Muscle layer of colon (tissue), 2 donors: ENCODE measurements at regions not wholly inside any gene's neighbourhood (a gene's known extent, or its start where the extent isn't known, plus 50 kb on each side); places are given as distances from the start of the nearest gene placed in this dataset.

Experiments
- H3K27ac ChIP-seq: one replicate; pipeline ENCODE4 v1.7.0; 2013; ENCODE audit warnings: low read depth, mild to moderate bottlenecking, low read length, moderate library complexity
- H3K27me3 ChIP-seq, 2 donors: one replicate each; pipeline ENCODE4 v1.7.0; 2013; ENCODE audit warnings: low read length in 2 of 2, mild to moderate bottlenecking in 2 of 2; ENCODE audit not compliant: insufficient read depth in 2 of 2, control insufficient read depth in 1 of 2
- H3K36me3 ChIP-seq: one replicate; pipeline ENCODE4 v1.7.0; 2013; ENCODE audit warnings: mild to moderate bottlenecking, low read length; ENCODE audit not compliant: insufficient read depth
- H3K4me1 ChIP-seq: one replicate; pipeline ENCODE4 v1.7.0; 2013; ENCODE audit warnings: mild to moderate bottlenecking, low read length; ENCODE audit not compliant: insufficient read depth
- H3K4me3 ChIP-seq, 2 donors: one replicate each; pipeline ENCODE4 v1.7.0; 2013; ENCODE audit warnings: low read length in 2 of 2, low read depth in 1 of 2, mild to moderate bottlenecking in 1 of 2, moderate library complexity in 1 of 2
- H3K9ac ChIP-seq: one replicate; pipeline ENCODE4 v1.7.0; 2013; ENCODE audit warnings: low read length
- H3K9me3 ChIP-seq: one replicate; pipeline ENCODE4 v1.7.0; 2013; ENCODE audit warnings: mild to moderate bottlenecking, low read length
- donor health status: abdominal sarcoma.
- donor health status: Adenocarcinoma of cecum.

DNA sequence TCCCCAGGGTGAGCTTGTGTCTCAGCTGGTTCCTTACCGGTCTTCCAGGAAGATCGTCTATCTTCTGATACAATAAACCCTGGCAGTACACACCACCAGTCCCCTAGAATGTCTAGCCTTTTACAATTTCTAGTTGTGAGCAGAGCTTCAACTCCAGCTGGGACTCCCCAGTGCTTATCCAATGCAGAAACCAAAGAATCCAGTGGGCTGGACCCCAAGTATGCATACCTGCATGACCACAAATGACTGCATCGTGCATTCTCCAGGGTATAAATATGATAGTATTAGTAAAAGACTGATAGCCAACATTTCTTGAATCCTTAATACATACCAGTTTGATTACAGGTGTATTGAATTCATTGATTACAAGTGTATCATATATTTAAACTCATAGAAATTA lies 176.0 kb downstream of the SATB1 start:
- Histone ChIP-seq H3K27me3 (no peaks in the 10 kb centered on the region), H3K27ac (no peak overlapping the region), H3K9ac (no peak overlapping the region), H3K4me1 (no peaks in the 10 kb centered on the region), H3K4me3 (no peak overlapping the region), H3K36me3 (no peaks in the 10 kb centered on the region), H3K9me3 (no peaks in the 10 kb centered on the region)

DNA sequence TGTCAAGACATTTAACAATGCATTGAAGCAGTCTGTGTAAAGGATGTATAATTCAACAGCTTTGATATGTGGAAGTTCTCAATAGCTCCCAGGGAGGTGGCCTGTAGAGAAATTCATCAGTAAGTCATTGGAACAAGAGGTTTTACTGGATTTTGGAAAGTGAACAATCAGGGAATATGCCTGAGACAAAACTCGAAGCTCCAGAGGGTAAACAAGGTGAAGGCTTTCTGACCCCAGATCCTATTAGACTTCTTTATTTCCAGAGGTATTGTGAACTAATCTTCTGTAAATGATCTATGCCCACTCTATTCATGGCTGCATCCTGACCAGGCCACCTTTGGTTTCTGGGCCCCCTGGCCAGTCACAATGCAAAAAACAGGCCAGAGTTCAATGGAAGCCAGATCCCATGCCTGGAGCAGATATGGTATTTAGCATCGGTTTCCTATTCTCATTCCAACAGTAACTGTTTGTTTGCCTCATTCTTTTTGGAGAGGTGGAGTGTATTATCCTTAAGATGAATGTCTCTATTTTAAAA lies 177.3 kb downstream of the SATB1 start:
- Histone ChIP-seq H3K27ac (no peak overlapping the region), H3K36me3 (no peaks in the 10 kb centered on the region), H3K9me3 (no peaks in the 10 kb centered on the region), H3K4me1 (no peaks in the 10 kb centered on the region), H3K27me3 (no peaks in the 10 kb centered on the region), H3K9ac (no peak overlapping the region), H3K4me3 (no peak overlapping the region)

DNA sequence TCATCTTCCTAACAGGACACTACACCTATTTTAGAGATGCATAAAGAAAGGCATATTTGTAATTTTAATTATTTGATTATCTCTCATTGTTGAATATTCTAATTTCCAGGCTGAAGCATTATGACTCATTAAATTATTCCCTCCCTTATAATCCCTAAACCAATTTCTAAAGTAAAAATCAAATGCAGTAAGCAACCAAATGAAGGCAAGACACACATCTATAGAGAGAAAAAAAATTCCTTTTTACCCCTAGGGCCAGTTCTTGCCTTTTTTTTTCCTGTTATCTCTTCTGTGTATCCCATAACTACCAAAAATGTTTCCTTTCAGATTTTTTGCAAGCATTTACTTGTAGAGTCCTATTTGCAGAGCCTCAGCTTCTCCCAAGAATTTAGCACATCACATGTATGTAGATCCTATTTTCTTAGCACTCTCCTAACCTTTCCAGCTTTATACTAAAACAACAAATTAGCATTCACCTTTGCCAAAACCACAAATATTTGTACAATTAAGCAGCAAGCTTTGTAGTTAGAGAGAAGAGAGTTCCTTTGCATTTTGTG lies 177.9 kb downstream of the SATB1 start:
- no peak overlapping the region for H3K4me3 ChIP-seq
- H3K36me3 ChIP-seq = no peaks in the 10 kb centered on the region
- H3K27me3 ChIP-seq = no peaks in the 10 kb centered on the region
- no peak overlapping the region for H3K9ac ChIP-seq
- H3K9me3 ChIP-seq = no peaks in the 10 kb centered on the region
- no peak overlapping the region for H3K27ac ChIP-seq
- no peaks in the 10 kb centered on the region for H3K4me1 ChIP-seq

DNA sequence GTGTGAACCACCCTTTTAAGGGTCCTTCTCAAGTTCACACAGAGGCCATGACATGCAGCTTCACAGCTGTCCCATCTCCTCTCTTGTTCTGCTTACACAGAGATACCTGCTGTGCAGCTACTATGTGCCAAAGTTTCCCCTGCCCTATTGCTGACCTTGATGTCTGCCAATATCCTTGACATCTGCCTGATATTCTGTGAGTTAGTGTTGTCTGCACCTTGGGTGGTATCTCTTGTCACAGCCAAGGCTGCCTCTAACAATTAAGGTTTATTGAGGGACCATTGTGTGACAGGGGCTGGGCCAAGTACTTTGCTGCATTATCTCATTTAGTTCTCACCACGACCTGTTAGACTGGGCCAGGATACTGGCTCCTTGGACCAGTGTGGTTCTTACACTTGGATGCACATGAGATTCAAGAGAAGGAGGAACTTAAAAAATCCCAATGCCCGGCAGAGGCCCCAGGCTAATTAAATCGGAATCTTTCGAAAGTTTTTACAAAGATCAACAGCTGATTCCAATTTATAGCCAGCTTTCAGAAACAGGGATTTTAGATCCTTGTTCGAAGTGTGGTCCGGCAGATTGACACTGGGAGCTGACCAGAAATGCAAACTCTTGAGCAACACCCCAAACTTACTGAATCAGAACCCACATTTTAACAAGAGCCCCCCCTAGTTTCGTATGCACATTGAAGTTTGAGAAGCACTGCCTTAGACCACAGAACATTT lies 178.6 kb downstream of the SATB1 start:
- Histone ChIP-seq H3K36me3 (no peaks in the 10 kb centered on the region), H3K9ac (no peak overlapping the region), H3K9me3 (no peaks in the 10 kb centered on the region), H3K4me3 (no peak overlapping the region), H3K4me1 (no peaks in the 10 kb centered on the region), H3K27ac (no peak overlapping the region), H3K27me3 (no peaks in the 10 kb centered on the region)

DNA sequence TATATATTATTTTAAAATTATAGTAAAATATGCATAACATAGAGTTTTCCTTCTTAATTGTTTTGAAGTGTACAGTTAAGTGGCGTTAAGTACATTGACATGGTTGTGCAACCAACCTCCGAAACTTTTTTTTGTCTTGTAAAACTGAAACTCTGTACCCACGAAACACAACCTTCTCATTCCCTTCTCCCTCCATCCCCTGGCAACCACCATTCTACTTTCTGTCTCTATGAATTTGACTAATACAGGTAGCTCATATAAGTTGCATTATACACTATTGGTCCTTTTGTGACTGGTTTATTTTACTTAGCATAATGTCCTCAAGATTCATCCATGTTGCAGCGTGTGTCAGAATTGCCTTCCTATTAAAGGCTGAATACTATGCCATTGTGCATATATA lies 179.4 kb downstream of the SATB1 start:
- H3K4me3 ChIP-seq = no peak overlapping the region
- no peaks in the 10 kb centered on the region for H3K9me3 ChIP-seq
- no peaks in the 10 kb centered on the region for H3K36me3 ChIP-seq
- no peaks in the 10 kb centered on the region for H3K4me1 ChIP-seq
- H3K27me3 ChIP-seq = no peaks in the 10 kb centered on the region
- no peak overlapping the region for H3K9ac ChIP-seq
- no peak overlapping the region for H3K27ac ChIP-seq

DNA sequence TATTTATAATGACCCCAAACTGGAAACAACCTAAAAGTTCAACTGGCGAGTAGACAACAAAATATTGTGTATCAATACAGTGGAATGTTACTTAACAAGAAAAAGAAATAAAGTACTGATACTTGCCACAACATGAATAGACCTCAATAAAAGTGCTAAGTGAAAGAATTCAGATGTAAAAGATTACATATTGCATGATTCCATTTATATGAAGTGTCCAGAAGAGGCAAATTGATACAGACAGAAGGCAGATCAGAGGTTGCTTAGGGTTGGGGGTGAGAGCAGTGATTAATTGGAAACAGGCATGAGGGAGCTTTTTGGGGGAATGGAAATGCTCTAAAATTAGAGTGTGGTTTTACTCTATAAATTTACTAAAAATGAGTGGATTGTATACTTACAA lies 183.3 kb downstream of the SATB1 start:
- no peaks in the 10 kb centered on the region for H3K4me1 ChIP-seq
- H3K27me3 ChIP-seq = no peaks in the 10 kb centered on the region
- H3K4me3 ChIP-seq = no peak overlapping the region
- H3K27ac ChIP-seq = no peak overlapping the region
- no peaks in the 10 kb centered on the region for H3K9me3 ChIP-seq
- H3K36me3 ChIP-seq = no peaks in the 10 kb centered on the region
- H3K9ac ChIP-seq = no peak overlapping the region

DNA sequence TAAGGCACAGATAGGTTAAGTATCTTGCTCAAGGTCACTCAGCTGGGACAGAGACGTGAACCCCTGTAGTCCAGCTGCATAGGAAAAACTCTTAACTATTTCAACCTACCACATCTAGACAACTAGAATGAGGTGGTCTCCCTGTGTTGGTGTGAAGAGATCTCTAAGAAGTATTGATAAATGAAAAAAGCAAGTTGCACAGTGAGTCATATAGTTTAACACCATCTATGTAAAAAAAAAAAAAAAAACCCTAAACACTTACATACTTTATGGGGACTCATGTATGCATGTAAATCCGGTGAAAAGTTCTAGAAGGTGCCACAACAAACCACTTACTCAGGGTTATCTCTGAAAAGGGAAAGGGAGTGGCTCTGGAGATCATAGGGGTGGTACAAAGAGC lies 185.5 kb downstream of the SATB1 start:
- no peak overlapping the region for H3K27ac ChIP-seq
- H3K4me3 ChIP-seq = no peak overlapping the region
- H3K27me3 ChIP-seq = no peaks in the 10 kb centered on the region
- no peaks in the 10 kb centered on the region for H3K9me3 ChIP-seq
- no peaks in the 10 kb centered on the region for H3K36me3 ChIP-seq
- no peaks in the 10 kb centered on the region for H3K4me1 ChIP-seq
- H3K9ac ChIP-seq = no peak overlapping the region

DNA sequence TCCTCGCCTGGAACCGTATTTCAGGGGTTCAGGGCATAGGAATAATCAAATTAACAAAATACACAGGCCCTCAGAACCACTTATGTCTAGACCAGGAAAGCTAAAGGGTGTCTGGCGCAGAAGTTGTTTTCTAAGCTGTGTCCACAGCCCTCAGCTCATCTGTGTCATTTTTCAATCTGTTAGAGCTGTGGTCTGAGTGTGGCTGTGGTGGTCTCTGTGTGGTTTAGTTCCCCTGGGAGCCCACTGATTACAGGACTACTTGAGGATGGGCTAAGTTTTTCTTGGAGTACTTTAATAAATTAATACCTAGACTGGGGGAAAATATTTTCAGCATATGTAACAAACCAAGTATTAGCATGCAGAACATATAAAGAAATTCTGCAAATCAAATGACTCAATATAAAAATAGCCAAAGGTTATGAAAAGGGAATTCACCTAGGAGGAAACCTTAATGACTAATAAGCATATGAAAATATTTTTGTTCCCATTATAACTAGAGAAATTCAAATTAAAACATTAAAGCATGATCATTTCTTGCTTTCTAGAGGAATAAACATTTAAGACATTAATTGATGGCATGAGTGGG lies 186.3 kb downstream of the SATB1 start:
- no peak overlapping the region for H3K27ac ChIP-seq
- H3K27me3 ChIP-seq = no peaks in the 10 kb centered on the region
- no peaks in the 10 kb centered on the region for H3K36me3 ChIP-seq

DNA sequence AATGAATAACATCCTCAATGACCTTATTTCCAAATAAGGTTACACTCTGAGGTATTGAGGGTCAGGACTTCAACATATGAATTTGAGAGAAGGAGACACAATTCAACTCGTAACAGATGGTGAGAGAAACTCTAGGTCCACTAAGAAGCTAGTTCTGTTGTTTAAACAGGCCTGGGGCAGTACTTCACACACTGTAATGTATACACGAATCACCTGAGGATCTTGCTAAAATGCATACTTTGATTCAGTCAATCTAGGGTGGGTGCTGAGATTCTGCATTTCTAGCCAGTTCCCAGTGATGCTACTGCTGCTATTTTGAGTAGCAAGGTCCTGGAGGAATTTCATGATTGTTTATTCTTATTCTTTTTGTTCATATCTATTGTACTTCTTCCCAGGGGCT lies 186.8 kb downstream of the SATB1 start:
- H3K36me3 ChIP-seq = no peaks in the 10 kb centered on the region
- H3K4me3 ChIP-seq = no peak overlapping the region
- no peak overlapping the region for H3K9ac ChIP-seq
- H3K9me3 ChIP-seq = no peaks in the 10 kb centered on the region
- H3K4me1 ChIP-seq = no peaks in the 10 kb centered on the region
- H3K27me3 ChIP-seq = no peaks in the 10 kb centered on the region
- H3K27ac ChIP-seq = no peak overlapping the region

More for the DNA sequence above, 186.3 kb downstream of the SATB1 start:
- Histone ChIP-seq H3K9ac (no peak overlapping the region), H3K4me1 (no peaks in the 10 kb centered on the region), H3K4me3 (no peak overlapping the region), H3K9me3 (no peaks in the 10 kb centered on the region)

DNA sequence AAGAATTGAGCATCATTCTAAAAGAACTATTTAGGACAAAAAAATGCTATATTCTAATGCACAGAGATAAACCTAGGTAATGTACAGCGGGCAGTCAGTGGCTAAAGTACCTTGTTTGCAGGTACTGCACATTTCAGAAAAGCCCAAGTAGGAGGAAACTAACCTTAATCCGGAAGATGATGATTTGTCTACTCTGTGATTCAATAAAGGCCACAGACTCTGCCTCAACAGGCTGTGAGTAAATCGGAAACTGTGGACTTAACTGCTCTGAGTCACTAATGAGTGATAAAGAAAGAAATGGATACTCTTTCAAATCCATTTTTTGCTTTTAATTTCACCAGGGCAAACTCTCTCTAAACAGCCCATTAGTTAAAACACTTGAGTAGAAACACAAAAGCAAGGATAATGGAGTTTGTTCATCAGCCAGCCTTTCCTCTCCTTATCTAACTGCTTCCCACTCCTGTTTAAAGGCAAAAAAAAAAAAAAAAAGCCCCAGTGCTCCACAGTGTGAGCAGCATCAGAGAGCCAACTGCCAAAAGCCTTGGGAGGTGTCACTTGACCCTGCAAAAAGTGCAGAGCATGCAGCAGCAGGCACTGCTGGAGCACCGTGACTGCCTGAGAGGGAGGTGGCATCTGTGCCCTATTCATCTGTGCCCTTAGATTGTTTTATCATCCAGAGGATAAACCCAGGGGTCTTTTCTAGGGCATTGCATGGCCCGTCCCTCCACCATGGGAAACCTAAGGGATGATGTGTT lies 187.7 kb downstream of the SATB1 start:
- Histone ChIP-seq H3K4me1 (no peaks in the 10 kb centered on the region), H3K9ac (no peak overlapping the region), H3K9me3 (no peaks in the 10 kb centered on the region), H3K27ac (no peak overlapping the region), H3K36me3 (no peaks in the 10 kb centered on the region), H3K27me3 (no peaks in the 10 kb centered on the region), H3K4me3 (no peak overlapping the region)

DNA sequence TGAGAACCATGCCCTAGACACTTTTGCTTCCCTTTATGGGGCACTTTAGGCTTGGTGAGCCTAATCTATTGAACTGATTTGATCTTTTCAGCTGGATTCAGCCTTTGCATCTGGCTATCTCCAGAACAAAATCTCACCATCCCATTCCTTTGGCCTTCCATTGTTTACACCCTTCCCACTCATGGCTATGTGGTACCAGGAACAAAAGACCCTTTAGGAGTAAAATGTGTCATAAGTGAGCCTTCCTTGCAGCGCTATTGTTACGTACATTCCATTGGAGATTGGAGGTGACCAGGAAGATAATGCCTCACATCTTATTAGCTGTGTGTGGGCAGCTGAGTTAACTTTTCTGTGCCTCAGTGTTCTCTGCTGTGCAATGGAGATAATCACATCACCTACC lies 188.4 kb downstream of the SATB1 start:
- Histone ChIP-seq H3K27me3 (no peaks in the 10 kb centered on the region), H3K36me3 (no peaks in the 10 kb centered on the region), H3K9me3 (no peaks in the 10 kb centered on the region), H3K9ac (no peak overlapping the region), H3K4me3 (no peak overlapping the region), H3K27ac (no peak overlapping the region), H3K4me1 (no peaks in the 10 kb centered on the region)
